ENCODE measurements at regions not wholly inside any gene's neighbourhood (a gene's known extent, or its start where the extent isn't known, plus 50 kb on each side); places are given as distances from the start of the nearest gene placed in this dataset.

DNA sequence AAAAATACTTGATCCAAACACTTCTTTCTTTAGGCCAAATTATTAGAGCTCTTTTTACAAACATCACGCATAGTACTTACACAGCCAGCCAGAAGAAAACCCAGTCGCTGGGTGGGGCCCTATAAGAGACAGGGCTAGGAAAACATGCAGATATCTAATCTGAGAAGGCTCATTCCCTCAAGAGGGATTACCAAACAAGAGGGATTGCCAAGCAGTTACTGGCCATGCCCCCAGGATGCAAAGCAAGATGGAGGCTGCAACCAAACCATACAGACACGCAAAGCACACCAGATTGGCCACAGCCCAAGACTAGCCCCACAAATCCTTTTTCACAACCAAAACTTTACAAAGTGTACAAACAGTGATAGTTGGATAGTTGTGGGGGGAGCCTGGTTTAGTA, 1235.4 kb upstream of the GJE1 start:
- in situ Hi-C loops (cut with MboI; ENCODE audit: low pct_unique_long_range_greater_than_20kb, low sequenced_read_pairs), result no loop called here
- peak; percentile 78 for DNase-seq

- in situ Hi-C loops (cut with MboI; ENCODE audit: low pct_unique_long_range_greater_than_20kb, low sequenced_read_pairs), result no loop called here
- DNase-seq, result no peak
These were observed 1239.3 kb upstream of the GJE1 start for GRCh38 chr6:140893432-140893831.

DNA sequence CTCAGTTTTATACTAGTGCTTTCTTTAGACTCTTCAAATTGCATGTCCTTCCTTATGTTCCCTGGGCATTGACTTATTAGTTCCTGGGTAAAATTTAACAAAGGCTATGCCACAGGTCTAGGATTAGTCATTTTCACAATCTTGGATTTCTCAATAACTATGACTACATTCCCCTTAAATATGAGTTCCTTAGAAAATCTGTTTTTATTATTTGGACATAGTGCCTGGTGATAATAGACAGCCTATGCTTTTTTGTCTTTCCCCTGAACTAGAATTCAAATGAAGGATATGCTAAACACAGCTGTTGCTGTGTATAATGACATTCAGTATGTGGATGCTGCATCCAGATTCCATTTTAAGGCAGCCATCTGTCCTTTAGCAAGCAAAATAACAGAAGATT, 1252.8 kb upstream of the GJE1 start:
- no peak for DNase-seq
- in situ Hi-C loops (cut with MboI; ENCODE audit: low pct_unique_long_range_greater_than_20kb, low sequenced_read_pairs), result no loop called here

GRCh38 chr6:140874066-140874465, 1258.7 kb upstream of the GJE1 start:
- DNase-seq, result no peak
- in situ Hi-C loops (cut with MboI; ENCODE audit: low pct_unique_long_range_greater_than_20kb, low sequenced_read_pairs), result no loop called here

- DNase-seq, result peak; percentile 39
- in situ Hi-C loops (cut with MboI; ENCODE audit: low pct_unique_long_range_greater_than_20kb, low sequenced_read_pairs), result no loop called here
These were observed 1259.8 kb upstream of the GJE1 start for GRCh38 chr6:140872885-140873284.

GRCh38 chr6:140871911-140872310, 1260.8 kb upstream of the GJE1 start:
- in situ Hi-C loops (cut with MboI; ENCODE audit: low pct_unique_long_range_greater_than_20kb, low sequenced_read_pairs), result no loop called here

DNA sequence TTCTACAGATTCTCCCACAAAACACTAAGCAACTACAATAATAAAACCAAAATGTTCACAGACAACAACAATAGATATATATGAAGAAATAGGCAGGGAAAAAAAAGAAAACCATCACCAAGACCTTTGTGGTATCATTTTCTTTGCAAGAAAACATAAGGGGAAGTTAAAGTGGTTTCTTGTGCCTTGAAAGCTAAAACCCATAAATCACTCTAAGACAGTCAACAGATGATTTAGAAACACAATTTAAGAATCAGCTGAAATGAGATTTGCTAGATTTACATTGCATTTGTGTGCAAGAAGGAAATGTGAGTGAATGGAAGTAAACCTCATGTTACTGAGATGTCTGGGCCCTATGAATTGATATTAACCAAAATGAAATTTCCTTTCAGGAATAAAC, 1265.4 kb upstream of the GJE1 start:
- peak; percentile 83 for DNase-seq
- in situ Hi-C loops (cut with MboI; ENCODE audit: low pct_unique_long_range_greater_than_20kb, low sequenced_read_pairs), result no loop called here

More at GRCh38 chr6:140871911-140872310, 1260.8 kb upstream of the GJE1 start:
- no peak for DNase-seq

DNA sequence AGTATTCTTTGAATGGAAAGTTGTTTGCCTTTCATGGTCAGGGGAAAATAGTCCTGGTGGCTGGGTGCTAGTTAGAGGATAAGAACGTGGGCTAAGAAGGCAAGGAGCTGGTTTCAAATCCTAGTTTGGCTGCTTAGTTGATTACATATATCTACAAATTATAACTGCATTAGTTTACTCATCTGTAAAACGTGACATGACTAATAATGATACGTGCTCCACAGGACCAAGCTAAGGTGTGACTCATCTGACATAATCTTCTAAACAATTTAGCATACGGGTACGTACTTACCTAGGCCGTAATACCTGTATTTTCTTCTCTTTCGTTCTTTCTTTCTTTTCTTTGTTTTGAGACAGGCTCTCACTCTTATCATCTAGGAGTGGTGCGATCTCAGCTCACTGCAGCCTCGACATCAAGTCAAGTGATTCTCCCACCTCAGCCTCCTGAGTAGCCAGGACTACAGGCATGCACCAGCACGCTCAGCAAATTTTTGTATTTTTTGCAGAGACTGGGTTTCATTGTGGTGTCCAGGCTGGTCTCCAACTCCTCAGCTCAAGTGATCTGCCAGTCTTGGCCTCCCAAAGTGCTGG, 1274.2 kb upstream of the GJE1 start:
- DNase-seq, result no peak
- in situ Hi-C loops (cut with MboI; ENCODE audit: low pct_unique_long_range_greater_than_20kb, low sequenced_read_pairs), result no loop called here

GRCh38 chr6:140857739-140858380, 1274.9 kb upstream of the GJE1 start:
- DNase-seq, result peak; percentile 32
- in situ Hi-C loops (cut with MboI; ENCODE audit: low pct_unique_long_range_greater_than_20kb, low sequenced_read_pairs), result no loop called here

GRCh38 chr6:140855520-140855919, 1277.2 kb upstream of the GJE1 start:
- in situ Hi-C loops (cut with MboI; ENCODE audit: low pct_unique_long_range_greater_than_20kb, low sequenced_read_pairs), result no loop called here

GRCh38 chr6:140854318-140854717, 1278.4 kb upstream of the GJE1 start:
- no peak for DNase-seq
- in situ Hi-C loops (cut with MboI; ENCODE audit: low pct_unique_long_range_greater_than_20kb, low sequenced_read_pairs), result no loop called here

More at GRCh38 chr6:140855520-140855919, 1277.2 kb upstream of the GJE1 start:
- no peak for DNase-seq

GRCh38 chr6:140850438-140850837, 1282.3 kb upstream of the GJE1 start:
- in situ Hi-C loops (cut with MboI; ENCODE audit: low pct_unique_long_range_greater_than_20kb, low sequenced_read_pairs), result no loop called here
- DNase-seq, result no peak

- in situ Hi-C loops (cut with MboI; ENCODE audit: low pct_unique_long_range_greater_than_20kb, low sequenced_read_pairs), result no loop called here
- no peak for DNase-seq
These were observed 1283.3 kb upstream of the GJE1 start for GRCh38 chr6:140849456-140849855.

DNA sequence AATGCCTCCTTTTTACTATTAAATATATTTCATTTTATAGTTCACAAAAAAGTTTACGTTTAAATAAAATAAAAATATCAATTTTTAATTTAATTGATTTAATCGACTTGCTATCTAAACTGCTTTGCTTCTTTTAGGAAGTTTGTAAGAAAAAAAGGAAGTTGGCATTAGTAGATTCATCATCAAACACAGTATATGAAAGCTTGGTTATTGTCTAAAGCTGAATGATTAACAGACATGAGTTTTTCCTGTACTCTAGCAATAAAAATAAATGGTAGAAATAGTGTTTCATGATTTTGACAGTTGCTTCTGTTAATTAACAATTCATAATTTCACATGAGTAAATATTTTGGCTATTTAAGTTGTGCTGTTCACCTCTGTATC, 1285.5 kb upstream of the GJE1 start:
- in situ Hi-C loops (cut with MboI; ENCODE audit: low pct_unique_long_range_greater_than_20kb, low sequenced_read_pairs), result no loop called here
- DNase-seq, result no peak

DNA sequence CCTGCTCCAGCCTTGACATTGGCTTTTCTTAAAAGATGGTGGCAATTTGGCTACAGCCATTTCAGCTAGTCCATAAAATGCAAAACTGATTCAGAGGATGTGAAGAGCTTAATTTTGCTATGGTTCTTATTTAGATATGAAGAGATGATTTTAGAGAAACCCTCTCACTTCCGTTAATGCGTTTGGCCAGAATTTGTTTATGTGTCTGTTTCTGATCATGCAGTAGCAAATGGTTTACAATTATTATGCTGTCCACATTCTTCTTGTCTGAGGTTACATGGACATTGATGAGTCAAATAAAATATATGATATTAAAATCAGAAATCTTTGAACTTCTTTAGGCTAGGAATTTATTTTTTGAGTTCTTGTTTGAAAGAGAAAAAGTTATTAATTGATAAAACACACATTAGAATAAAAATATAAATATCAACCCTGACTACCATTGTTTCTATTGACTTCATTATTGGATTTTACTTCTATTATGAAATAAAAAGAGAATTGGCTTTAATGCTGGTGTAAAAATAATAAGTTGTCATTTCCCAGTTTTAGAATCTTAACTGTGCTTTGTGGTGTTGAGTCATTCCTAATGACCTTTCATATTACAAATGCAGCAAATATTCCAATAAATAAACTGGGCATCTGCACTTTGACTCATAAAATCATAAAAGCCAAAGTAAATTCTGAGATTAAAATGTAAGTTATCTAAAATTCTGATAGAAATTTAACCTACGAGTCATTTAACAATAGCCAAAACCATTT, 1286.0 kb upstream of the GJE1 start:
- in situ Hi-C loops (cut with MboI; ENCODE audit: low pct_unique_long_range_greater_than_20kb, low sequenced_read_pairs), result no loop called here

GRCh38 chr6:140845701-140846100, 1287.0 kb upstream of the GJE1 start:
- in situ Hi-C loops (cut with MboI; ENCODE audit: low pct_unique_long_range_greater_than_20kb, low sequenced_read_pairs), result no loop called here
- no peak for DNase-seq

More for the DNA sequence above, 1286.0 kb upstream of the GJE1 start:
- no peak for DNase-seq

GRCh38 chr6:140844167-140844566, 1288.6 kb upstream of the GJE1 start:
- DNase-seq, result peak; percentile 43
- in situ Hi-C loops (cut with MboI; ENCODE audit: low pct_unique_long_range_greater_than_20kb, low sequenced_read_pairs), result no loop called here

- in situ Hi-C loops (cut with MboI; ENCODE audit: low pct_unique_long_range_greater_than_20kb, low sequenced_read_pairs), result no loop called here
- DNase-seq, result no peak
These were observed 1299.3 kb upstream of the GJE1 start for GRCh38 chr6:140833408-140833807.

DNA sequence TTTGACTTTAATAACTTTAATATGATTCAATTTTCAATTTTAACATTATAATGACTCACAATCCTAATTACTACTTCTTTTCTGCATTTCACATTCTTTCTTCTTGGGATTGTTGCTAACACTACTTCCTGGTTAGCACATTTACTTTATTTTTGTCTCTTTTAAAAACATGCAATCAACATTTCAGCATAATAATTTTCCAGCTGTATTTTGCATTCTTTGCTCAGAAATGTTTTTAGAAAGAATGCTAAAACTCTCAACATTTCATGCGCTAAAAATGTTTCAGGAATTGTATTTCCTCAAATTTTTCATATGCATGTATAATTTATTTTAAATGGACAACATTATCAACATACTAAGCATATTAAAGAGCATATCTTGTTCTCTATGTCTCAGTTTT, 1302.1 kb upstream of the GJE1 start:
- in situ Hi-C loops (cut with MboI; ENCODE audit: low pct_unique_long_range_greater_than_20kb, low sequenced_read_pairs), result no loop called here
- DNase-seq, result no peak

DNA sequence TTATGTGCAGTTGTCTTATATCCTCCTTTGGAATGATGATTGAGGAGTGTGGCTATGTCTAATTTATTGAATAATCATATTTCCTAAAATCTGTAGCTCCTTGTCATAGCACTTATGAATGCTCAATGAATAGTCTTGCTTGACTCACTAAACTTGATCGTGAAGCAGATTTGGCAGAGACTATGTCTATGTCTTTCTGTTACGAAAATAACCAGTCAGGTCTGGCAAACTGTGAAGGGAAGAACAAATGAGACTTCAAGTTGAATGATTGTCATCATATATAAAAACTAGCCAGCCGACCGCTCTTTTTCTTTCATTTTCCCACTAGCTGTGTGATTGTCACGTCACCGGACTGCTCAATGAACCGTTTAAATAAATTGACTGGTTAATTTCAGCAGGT, 1303.9 kb upstream of the GJE1 start:
- in situ Hi-C loops (cut with MboI; ENCODE audit: low pct_unique_long_range_greater_than_20kb, low sequenced_read_pairs), result no loop called here
- no peak for DNase-seq
